NCI-H526 (cell line): ENCODE measurements at regions not wholly inside any gene's neighbourhood (a gene's known extent, or its start where the extent isn't known, plus 50 kb on each side); places are given as distances from the start of the nearest gene placed in this dataset.
"Not testable (repeated sequence)": the region's sequence is repeated elsewhere in the genome, so short reads cannot be mapped to it uniquely, and the experiment has no call there.

Source experiments
- DNase-seq, 2 experiments: peaks; one replicate each; lab custom pipeline; 2025; lab: John Stamatoyannopoulos, UW

- no peak for DNase-seq
These were observed 85.3 kb downstream of the FOXD2 start for GRCh38 chr1:47522935-47523834.

DNA sequence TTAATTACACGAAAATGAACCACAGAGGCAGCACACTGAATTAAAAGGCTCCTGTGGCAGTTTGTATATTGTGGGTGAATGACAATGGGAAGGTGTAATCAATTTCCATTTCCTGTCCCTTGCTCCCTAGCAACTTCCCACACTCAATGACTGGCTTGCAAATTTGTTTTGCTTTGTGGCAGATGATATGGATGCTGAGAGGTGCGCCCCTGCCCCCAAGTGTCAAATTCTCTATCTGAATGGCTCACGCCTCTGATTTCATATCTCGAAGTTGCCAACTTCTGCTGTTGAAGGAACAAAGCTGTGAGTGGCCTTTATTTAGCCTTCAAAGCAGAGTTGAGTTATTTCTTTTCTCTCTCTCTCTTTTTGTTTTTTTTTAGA lies 86.0 kb downstream of the FOXD2 start:
- peak in 1 of 2 experiments; percentile 31 for DNase-seq

DNA sequence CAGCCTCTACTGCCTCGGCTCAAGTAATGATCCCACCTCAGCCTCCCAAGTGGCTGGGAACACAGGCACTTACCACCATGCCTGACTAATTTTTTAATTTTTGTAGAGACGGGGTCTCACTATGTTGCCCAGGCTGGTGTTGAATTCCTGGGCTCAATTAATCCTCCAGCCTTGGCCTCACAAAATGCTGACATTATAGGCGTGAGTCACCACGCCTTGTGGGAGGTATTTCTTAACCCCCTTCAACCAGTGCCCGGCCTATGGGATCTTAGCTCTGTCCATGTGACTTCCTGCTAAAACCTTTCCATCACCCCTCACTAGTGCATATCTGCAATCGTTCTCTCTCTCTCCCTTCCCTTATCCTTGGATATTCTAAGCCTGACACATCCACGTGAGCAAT lies 86.4 kb downstream of the FOXD2 start:
- DNase-seq = no peak

GRCh38 chr1:47527653-47528272 lies 89.9 kb downstream of the FOXD2 start:
- DNase-seq = peak in 1 of 2 experiments; percentile 43

DNA sequence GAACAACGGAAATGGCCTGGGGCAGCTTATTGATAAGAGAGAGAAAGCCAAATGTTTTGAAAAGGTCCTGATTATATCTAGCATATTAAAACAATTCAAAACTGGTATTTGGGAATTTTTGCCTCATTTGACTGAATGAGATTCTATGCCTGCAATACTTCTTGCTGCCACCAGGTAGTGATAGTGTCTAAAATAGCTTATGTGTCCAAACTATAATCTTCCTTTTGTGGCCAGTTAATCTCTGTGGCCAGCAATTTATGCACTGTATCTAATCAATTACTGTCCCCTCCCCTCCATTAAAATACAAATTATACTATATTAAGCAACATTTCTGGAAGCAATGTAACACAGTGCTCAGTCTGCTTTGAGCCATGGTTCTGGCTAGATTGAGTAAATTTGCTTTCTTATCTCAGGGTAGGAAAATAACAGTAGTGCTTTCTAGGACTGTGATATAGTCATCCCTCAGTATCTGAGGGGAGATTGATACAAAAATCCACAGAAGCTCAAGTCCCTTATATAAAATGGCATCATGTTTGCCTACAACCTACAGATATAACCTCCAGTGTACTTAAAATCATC lies 91.8 kb downstream of the FOXD2 start:
- peak in 1 of 2 experiments; percentile 42 for DNase-seq

DNA sequence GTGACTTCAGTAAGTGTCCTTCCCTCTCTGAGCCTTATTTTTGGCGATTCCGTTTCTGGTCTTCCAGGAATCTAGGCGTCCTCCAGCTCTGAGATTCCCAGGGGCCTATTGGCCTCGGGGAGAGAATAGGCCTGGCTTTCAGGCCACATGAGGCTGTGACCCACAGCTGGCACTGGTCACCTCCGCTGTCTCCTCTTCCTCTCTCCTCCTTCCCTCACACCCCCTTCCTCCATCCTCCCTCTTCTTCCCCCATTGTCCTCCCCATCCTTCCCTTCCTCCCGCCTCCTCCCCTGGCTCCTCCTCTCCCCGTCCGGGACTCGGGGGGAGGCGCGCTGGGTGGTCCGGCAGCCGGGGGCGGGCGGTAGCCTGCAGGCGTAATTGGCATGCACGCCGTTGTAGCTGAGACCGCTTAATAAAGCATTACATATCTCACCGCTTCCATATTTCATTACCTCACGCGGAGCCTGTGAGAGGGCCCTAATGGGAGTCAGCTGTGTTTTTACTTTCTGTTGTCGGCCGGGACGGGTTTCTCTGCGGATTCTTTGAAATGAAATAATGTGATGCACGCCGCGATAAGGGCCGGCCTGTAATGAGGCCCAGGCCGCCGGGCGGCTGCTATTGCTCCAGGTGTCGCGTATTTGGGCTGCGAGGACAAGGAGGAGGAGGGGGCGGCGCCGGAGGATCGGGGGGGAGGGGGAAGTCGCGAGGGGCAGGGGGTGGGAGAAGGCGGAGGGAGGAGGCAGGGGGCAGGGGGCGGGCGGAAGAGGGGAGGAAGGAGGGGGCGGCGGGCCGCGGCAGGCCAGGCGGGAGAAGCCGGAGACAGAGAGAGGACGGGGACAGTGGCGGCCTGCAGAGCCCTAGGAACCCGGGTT lies 95.3 kb downstream of the FOXD2 start:
- DNase-seq = peak in 1 of 2 experiments; percentile 64

DNA sequence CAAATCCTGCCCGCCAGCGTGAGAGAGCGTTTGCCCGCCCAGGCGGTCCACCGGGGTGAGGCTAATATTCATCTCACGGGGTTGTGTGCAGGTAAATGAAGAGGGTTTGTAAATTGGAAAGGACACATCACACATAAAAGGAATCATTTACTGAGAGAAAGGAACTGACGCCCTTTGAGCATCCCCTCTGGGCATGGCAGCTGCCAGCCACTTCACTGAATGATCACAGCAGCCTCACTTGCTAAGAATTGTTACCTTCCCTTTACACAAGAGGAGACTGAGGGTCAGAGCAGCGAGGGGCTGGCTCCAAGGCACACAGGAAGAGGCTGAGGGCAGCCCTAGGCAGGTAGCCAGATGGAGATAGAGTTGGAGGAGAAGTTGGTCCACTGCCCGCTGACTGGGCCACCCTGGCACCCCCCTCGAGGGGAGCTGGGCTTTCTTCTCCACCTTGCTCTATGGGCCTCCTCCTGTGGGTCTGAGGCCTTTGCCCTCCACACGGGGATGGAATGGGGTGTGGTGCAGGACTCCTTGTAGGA lies 96.0 kb downstream of the FOXD2 start:
- DNase-seq = peak in 1 of 2 experiments; percentile 37

- no peak for DNase-seq
These were observed 96.6 kb downstream of the FOXD2 start for GRCh38 chr1:47534436-47534835.

DNA sequence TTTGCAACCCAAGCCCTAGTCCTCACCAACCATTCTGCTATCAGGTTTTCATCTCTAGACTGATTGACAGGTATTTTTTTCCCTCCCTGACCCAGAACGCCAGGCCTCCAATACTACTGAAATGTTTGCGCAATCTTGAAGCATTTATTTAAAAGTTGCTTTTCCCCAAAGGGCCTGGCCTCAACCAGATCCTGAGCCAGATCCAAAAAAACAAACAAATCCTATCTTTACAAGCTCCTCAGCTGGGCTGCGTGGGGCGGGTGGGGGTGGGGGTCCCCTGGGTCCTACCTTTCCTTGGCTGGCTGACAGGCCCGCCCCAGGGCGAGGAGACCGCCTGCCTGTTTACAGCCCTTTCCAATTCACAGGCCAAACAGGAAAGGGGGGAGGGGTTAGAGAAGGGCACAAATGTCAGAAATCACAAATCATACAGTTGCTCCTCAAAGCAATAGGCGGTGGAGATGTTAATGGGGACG lies 98.8 kb downstream of the FOXD2 start:
- no peak for DNase-seq

- no peak for DNase-seq
These were observed 99.4 kb downstream of the FOXD2 start for GRCh38 chr1:47537268-47537667.

- no peak for DNase-seq
These were observed 100.1 kb downstream of the FOXD2 start for GRCh38 chr1:47537966-47538365.

- DNase-seq = not testable (repeated sequence)
These were observed 100.7 kb downstream of the FOXD2 start for GRCh38 chr1:47538530-47538929.

DNA sequence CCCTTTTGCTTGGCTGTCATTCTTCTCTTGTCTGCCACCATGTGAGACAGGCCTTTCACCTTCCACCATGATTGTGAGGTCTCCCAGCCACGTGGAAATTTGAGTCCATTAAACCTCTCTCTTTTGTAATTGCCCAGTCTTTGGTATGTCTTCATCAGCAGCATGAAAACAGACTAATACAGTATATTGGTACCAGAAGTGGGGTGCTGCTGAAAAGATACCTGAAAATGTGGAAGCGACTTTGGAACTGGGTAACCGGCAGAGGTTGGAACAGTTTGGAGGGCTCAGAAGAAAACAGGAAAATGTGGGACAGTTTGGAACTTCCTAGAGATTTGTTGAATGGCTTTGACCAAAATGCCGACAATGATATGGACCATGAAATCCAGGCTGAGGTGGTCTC lies 103.9 kb downstream of the FOXD2 start:
- DNase-seq = not testable (repeated sequence)

- DNase-seq = not testable (repeated sequence)
These were observed 105.2 kb downstream of the FOXD2 start for GRCh38 chr1:47543089-47543488.

GRCh38 chr1:47545912-47546483 lies 108.2 kb downstream of the FOXD2 start:
- no peak for DNase-seq

DNA sequence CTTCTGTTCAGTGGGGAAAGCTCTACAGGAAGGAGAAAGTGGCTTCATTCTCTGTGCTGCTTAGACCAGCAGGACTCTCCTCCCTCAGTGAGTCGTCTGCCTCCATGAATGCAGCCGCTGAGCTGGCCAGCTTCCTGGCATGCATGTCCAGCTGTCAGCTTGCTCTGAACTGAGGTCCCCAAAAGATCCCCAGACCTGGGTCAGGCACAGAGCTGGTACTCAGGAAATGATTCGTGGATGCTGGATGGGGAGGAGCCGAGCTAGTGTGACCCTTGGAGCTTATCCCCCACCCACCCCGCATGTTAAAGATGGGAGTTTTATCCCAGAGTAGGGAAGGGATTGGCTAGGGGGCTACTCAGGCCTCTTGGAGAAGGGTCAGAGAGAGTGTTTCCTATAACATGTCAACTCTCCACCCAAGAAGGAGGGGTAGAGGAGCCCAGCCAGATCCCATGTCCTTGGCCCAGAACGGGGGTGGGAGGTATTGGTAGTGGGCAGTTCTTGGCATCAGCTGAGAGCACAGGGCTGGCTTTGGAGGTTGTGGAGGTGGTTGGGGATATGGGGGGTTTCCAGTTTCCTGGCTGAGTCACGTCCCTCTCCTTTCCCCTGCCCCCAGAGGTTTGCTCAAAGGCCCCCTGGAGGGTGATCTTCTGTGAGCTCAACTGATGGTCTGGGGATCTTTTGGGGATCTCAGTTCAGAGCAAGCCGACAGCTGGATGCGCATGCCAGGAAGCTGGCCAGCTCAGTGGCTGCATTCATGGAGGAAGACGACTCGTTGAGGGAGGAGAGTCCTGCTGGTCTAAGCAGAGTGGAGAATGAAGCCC lies 110.1 kb downstream of the FOXD2 start:
- DNase-seq = no peak

DNA sequence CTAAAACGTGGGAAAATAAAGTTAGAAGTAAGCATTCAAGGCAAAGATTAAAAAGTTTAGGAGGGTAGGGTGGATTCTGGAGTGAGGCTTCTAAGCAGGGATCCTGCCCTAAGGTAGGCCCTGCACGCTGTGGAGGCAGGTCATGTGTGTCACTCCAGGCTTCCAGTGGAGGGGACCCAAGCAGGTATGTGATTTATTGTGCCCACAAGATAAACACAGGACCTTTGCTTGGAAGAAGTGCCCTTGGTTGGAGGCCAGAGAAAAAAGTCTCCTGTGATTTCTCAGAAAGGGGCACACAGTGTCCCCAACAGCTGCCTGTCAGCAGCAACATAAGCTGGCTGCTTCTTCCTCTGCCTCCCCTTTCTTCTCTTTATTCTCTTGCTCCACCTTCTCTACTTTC lies 110.8 kb downstream of the FOXD2 start:
- no peak for DNase-seq

GRCh38 chr1:47549532-47549931 lies 111.7 kb downstream of the FOXD2 start:
- DNase-seq = no peak

DNA sequence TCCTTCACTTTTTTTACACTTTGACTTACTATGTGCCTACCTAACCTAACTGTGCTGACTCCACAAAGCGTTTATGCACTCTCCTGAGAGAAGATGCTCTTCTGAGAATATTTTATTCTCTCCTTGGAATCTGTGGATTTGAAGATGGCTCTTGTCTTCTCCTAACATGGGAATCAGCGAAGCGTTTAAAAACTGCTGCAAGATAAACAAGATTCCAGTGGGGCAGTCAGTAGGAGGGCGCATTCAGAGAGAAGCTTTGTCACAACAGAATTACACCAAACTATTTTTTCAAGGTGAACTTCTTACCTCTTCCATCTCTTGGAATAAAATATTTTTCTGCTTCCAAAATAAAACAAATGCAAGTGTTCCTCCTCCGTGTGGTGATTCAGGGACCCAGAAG lies 113.1 kb downstream of the FOXD2 start:
- DNase-seq = no peak

DNA sequence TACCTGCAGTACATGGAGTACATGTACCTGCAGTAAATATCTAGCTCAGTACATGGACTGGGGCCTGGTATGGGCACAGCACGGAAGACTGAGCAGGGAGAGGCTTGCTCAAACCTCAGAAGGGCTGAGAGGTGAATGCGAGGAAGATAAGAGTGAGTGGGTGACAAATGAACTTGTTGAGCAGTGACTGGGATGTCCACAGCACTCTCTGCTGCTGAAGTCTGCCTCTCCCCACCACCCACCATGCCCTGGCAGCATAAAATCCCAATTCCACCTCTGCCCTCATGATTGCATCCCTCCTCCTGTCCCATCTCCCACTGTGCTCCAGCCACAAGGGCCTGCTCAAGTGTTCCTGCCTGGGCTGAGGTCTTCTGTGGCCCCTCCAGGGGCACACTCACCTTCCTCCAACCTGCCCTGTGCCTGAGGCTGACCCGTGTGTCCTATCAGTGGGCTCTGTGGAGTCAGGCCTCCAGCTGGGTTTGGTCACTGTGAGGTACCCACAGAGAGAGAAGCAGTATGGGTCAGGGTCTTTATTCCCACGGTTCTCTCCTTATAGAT lies 114.2 kb downstream of the FOXD2 start:
- DNase-seq = no peak
